ENCODE measurements at regions not wholly inside any gene's neighbourhood (a gene's known extent, or its start where the extent isn't known, plus 50 kb on each side); places are given as distances from the start of the nearest gene placed in this dataset.
"Not testable (repeated sequence)": the region's sequence is repeated elsewhere in the genome, so short reads cannot be mapped to it uniquely, and the experiment has no call there.

DNA sequence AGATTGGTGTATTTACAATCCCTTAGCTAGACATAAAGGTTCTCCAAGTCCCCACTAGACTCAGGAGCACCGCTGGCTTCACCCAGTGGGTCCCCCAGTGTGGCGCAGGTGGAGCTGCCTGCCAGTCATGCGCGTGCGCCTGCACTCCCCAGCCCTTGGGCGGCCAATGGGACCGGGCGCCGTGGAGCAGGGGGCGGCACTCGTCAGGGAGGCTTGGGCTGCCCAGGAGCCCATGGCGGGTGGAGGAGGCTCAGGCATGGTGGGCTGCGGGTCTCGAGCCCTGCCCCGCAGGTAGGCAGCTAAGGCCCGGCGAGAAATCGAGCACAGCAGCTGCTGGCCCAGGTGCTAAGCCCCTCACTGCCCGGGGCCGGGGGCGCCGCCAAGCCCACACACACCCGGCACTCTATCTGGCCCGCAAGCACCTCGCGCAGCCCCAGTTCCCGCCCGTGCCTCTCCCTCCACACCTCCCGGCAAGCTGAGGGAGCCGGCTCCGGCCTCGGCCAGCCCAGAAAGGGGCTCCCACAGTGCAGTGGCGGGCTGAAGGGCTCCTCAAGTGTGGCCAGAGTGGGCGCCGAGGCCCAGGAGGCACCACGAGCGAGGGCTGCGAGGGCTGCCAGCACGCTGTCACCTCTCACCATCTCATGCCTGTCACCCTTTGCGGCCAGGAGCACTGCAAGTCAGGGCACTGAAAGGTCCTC is 71.1 kb upstream of the MEF2A start:
- TF ChIP-seq, protein P1, sequence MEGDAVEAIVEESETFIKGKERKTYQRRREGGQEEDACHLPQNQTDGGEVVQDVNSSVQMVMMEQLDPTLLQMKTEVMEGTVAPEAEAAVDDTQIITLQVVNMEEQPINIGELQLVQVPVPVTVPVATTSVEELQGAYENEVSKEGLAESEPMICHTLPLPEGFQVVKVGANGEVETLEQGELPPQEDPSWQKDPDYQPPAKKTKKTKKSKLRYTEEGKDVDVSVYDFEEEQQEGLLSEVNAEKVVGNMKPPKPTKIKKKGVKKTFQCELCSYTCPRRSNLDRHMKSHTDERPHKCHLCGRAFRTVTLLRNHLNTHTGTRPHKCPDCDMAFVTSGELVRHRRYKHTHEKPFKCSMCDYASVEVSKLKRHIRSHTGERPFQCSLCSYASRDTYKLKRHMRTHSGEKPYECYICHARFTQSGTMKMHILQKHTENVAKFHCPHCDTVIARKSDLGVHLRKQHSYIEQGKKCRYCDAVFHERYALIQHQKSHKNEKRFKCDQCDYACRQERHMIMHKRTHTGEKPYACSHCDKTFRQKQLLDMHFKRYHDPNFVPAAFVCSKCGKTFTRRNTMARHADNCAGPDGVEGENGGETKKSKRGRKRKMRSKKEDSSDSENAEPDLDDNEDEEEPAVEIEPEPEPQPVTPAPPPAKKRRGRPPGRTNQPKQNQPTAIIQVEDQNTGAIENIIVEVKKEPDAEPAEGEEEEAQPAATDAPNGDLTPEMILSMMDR (conservative IDR thresholded peaks at IDR 0.05 in 1 of 2, IDR thresholded peaks at IDR 0.05 in 1 of 2; ENCODE audit: low read depth in 1 of 2, low read length in 2 of 2): not testable (repeated sequence)
- TF ChIP-seq EZH2 (IDR thresholded peaks at IDR 0.05; ENCODE audit: low read length, missing control alignments): not testable (repeated sequence)

All from fibroblast of lung (primary cell).